ENCODE measurements at regions not wholly inside any gene's neighbourhood (a gene's known extent, or its start where the extent isn't known, plus 50 kb on each side); places are given as distances from the start of the nearest gene placed in this dataset.

DNA sequence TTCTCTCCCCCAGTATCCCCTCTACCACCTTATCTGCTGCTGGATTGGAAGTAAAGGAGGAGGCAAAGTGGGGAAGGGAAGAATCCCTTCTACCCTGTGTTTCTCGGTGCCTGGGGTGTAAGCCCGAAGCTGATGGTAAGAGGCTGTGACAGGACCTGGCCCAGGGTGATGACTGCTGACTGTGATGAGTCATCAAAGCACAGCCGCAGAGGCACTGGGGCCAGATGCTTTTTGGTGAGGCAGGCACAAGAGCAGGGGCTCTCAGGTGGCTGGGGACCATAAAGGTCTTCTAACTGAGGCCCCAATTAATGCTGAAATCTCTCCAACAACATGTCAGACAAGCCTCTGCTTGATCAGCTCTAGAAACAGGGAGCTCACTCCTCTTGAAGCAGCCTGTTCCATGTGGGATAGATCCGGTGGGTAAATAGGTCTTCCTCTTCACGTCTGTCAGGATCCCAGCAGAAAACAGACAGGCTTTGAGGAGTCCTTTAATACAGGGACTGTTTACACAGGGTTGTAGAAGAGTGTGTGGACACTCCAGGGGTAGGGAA is 86.1 kb upstream of the PCBD1 start (continued):
- TF ChIP-seq ZBTB2 (IDR thresholded peaks at IDR 0.05) = no peak
- 0 out of 2 replicates have a peak, but pooled peaks have one; percentile 38 for TF ChIP-seq JUNB (CRISPR knock-in tag; conservative IDR thresholded peaks at IDR 0.05)
- no peak for TF ChIP-seq RBM25 (IDR thresholded peaks at IDR 0.05; ENCODE audit: low read depth, low read length, severe bottlenecking)
- peak; percentile 64; the same call in 1 of the 2 replicates for TF ChIP-seq ZNF316 (IDR thresholded peaks at IDR 0.05)
- peak; percentile 84; the same call in 1 of the 2 replicates for TF ChIP-seq JUND (IDR thresholded peaks at IDR 0.05; ENCODE audit: borderline replicate concordance, low read depth, low read length)
- TF ChIP-seq JUND (tag; IDR thresholded peaks at IDR 0.05; ENCODE audit: borderline replicate concordance, low read depth, low read length) = peak; percentile 78
- no peak for TF ChIP-seq ATF1 (CRISPR knock-in tag; IDR thresholded peaks at IDR 0.05)
- TF ChIP-seq ATF1 (tag; IDR thresholded peaks at IDR 0.05) = peak; percentile 19; the same call in 1 of the 2 replicates
- no peak for TF ChIP-seq ATF6 (CRISPR knock-in tag; IDR thresholded peaks at IDR 0.05)
- TF ChIP-seq JUN (IDR thresholded peaks at IDR 0.05; ENCODE audit: borderline replicate concordance, low read depth, low read length) = peak; percentile 53; the same call in 1 of the 2 replicates
- TF ChIP-seq JUN (CRISPR knock-in tag; IDR thresholded peaks at IDR 0.05; ENCODE audit: borderline replicate concordance) = no peak
- peak; percentile 68 for TF ChIP-seq C11orf30 (IDR thresholded peaks at IDR 0.05; ENCODE audit: low read depth)
- TF ChIP-seq CTCF (IDR thresholded peaks at IDR 0.05 in 2 of 3, conservative IDR thresholded peaks at IDR 0.05 in 1 of 3; ENCODE audit: insufficient read depth in 2 of 3, low read depth in 1 of 3, low read length in 3 of 3) = no peak
- no peak for TF ChIP-seq CHD4 (IDR thresholded peaks at IDR 0.05; ENCODE audit: insufficient read depth, insufficient replicate concordance, low read depth, low read length, poor library complexity, severe bottlenecking)
- no peak for TF ChIP-seq CEBPB (tag; IDR thresholded peaks at IDR 0.05)
- peak; percentile 77 for TF ChIP-seq FOSL1 (tag; conservative IDR thresholded peaks at IDR 0.05)
- no peak for TF ChIP-seq BDP1 (IDR thresholded peaks at IDR 0.05; ENCODE audit: insufficient read depth, insufficient read length)
- TF ChIP-seq MAFG (tag; conservative IDR thresholded peaks at IDR 0.05) = 0 out of 2 replicates have a peak, but pooled peaks have one; percentile 20
- TF ChIP-seq CREM (IDR thresholded peaks at IDR 0.05; ENCODE audit: low read depth) = peak; percentile 40; the same call in 1 of the 2 replicates
- no peak for TF ChIP-seq ZBTB49 (CRISPR knock-in tag; IDR thresholded peaks at IDR 0.05; ENCODE audit: borderline replicate concordance)
- no peak for TF ChIP-seq ZNF134 (CRISPR knock-in tag; conservative IDR thresholded peaks at IDR 0.05)
- TF ChIP-seq ZNF146 (CRISPR knock-in tag; IDR thresholded peaks at IDR 0.05; ENCODE audit: unreplicated experiment) = no peak

All from K562 (cell line).